ENCODE measurements at regions not wholly inside any gene's neighbourhood (a gene's known extent, or its start where the extent isn't known, plus 50 kb on each side); places are given as distances from the start of the nearest gene placed in this dataset.

DNA sequence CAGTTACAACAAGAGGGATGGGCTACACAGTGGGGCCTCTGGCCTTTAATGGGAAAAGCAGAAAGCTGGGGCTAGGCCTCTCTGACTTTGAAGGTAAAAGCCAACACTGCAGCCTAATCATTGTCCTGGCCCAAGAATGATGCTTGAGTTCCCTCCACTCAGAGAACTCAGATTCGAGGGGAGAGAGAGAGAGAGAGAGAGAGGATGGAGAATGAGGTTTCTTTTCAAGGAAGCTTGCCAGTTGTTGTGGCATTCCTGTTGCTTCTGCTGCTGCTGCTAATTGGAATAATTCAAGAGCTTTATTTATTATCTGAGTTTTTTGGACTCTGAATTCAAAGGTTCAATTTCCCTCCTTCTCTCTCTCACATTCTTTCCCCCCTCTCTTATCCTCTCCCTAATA lies 144.6 kb upstream of the IRX6 start:
- TF ChIP-seq CTCF (conservative IDR thresholded peaks at IDR 0.05; ENCODE audit: low read length) (no peak), EZH2phosphoT487 (IDR thresholded peaks at IDR 0.05; ENCODE audit: borderline replicate concordance, low read depth, low read length) (no peak)
